NCI-H146 treated with DMSO at 0.1 percent for 48 hours (cell line): ENCODE measurements at regions not wholly inside any gene's neighbourhood (a gene's known extent, or its start where the extent isn't known, plus 50 kb on each side); places are given as distances from the start of the nearest gene placed in this dataset.
"Not testable (repeated sequence)": the region's sequence is repeated elsewhere in the genome, so short reads cannot be mapped to it uniquely, and the experiment has no call there.

Source experiments
- DNase-seq: peaks from one replicate; lab custom pipeline; 2025; ENCODE audit not compliant: unreplicated experiment; lab: John Stamatoyannopoulos, UW

DNA sequence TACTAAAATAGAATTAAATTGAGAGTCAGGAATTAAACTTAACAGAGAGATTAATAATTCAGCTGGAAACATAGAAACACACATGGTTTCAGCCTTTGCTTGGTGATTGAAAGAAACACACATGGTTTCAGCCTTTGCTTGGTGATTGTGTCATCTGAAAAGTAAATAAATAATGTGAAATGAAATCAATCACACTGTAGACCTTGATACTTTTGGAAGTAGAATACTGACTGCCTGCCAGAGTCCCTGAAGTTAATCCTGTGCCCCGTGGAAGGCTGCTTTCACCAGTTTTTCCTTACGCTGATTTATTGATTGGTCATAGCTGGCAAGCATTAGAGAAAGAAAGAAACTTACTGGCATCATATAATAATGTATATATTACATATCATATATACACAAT lies 1252.7 kb upstream of the FAM98A start:
- no peak for DNase-seq

GRCh38 chr2:34849827-34850226 lies 1250.7 kb upstream of the FAM98A start:
- DNase-seq, result no peak

GRCh38 chr2:34848691-34849090 lies 1249.6 kb upstream of the FAM98A start:
- DNase-seq, result no peak

GRCh38 chr2:34848132-34848531 lies 1249.0 kb upstream of the FAM98A start:
- no peak for DNase-seq

DNA sequence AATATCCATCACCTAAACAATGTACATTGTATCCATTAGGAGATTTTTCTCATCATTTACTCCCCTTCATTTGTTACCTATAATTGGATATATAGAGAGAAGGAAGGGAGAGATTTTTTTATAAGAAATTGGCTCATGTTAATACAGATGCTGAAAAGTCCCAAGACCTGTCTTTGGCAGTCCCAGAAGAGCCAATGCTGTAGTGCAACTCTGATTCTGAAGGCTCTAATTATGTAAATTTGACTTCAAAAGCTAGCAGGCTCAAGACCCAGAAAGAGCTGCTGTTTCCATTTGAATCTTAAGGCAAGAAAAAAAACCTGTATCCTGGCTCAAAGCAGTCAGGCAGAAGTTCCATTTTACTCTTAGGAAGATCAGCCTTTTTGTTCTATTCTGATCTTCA lies 1245.5 kb upstream of the FAM98A start:
- no peak for DNase-seq

GRCh38 chr2:34838408-34838807 lies 1239.3 kb upstream of the FAM98A start:
- no peak for DNase-seq

GRCh38 chr2:34836361-34836760 lies 1237.3 kb upstream of the FAM98A start:
- DNase-seq, result no peak

- no peak for DNase-seq
These were observed 1232.0 kb upstream of the FAM98A start for GRCh38 chr2:34831096-34831495.

GRCh38 chr2:34828481-34828880 lies 1229.4 kb upstream of the FAM98A start:
- no peak for DNase-seq

DNA sequence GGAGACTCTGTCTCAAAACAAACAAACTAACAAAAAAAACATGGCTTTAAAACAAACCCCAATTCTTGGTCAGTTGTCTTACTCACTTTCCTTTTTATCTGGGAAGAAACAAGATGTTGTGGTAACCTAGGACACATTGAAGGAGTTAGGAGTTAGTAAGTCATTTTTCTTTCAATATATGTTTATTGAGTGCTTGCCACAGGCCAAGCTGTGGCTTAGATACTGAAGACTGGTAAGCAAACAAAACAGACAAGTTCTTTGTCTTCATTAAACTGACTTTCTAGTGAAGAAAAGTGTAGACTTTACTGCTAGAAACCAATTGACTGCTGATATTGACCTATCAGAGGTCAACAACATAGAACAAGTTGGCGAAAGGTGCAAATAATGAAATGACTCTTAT lies 1228.3 kb upstream of the FAM98A start:
- DNase-seq, result no peak

DNA sequence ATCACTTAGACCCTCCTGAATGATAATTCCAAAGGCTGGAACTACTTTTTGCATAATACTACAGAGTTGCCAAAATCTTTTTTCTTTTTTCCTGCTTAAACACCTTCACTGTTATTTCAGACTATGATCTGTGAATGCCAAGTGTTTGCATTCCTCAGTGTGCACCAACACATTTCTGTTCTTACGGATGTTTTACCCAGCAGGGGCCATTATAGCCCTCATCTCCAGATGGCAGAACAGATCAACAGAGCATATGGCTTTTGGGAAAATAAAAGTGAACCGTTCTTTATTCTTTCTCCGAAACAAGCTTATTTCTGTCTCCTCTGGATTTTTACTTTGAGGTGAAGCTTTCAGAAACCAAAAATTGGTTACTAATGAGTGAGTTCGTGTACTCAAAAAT lies 1226.6 kb upstream of the FAM98A start:
- no peak for DNase-seq

GRCh38 chr2:34822616-34823015 lies 1223.5 kb upstream of the FAM98A start:
- DNase-seq, result no peak

DNA sequence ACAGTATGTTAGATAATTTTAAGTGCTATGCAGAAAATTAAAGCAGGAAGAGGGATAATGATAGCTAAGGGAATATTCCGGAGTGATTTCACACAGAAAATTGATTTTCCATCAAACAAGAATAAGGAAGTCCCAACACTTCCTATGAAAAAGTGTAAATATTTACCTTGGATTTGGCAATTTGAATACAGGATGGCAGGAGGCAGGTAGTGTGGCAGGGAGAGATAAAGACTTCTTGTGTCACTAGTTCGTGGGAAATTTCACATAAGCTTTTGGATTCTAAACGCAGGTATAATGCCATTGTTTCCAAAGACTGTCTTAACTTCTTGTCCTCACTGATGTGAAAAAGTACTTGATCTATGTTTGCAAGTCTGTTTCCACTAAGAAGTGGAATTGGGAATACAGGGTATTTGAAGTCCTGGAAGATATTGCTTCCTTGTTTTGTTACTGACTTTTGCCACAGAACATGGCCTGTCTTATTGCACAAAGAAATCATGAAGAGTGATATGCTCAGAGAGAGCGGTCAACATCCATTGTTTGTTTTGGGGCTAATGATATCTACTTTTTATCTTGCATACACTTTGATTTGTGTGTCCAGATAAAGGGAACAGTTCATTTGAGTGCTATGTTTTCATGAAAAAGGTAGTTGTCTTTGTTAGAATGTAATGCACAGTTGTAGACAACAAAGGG lies 1216.1 kb upstream of the FAM98A start:
- DNase-seq, result no peak

GRCh38 chr2:34810456-34810855 lies 1211.4 kb upstream of the FAM98A start:
- no peak for DNase-seq

GRCh38 chr2:34808426-34808825 lies 1209.3 kb upstream of the FAM98A start:
- no peak for DNase-seq

DNA sequence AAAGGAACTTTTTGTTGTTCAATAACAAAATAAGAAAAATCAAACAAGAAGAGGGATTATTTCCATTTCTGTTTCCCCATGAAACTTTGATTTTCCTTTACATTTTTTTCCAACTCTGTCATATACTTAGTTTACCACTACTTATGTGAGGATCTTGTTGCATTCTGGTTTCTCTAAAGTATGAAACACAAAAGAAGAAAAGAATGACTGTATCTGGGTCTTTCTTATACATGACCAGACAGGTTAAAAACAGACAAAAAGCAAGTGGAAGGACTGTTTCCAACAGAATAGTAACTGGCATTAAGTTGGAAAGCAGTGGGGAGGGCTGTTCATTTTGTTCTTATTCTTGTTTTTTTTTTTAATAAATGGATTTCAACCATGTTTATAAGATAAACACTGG lies 1207.8 kb upstream of the FAM98A start:
- DNase-seq, result no peak

- DNase-seq, result no peak
These were observed 1207.3 kb upstream of the FAM98A start for GRCh38 chr2:34806396-34806795.

GRCh38 chr2:34799556-34799955 lies 1200.5 kb upstream of the FAM98A start:
- DNase-seq, result no peak

GRCh38 chr2:34795586-34795985 lies 1196.5 kb upstream of the FAM98A start:
- DNase-seq, result not testable (repeated sequence)

DNA sequence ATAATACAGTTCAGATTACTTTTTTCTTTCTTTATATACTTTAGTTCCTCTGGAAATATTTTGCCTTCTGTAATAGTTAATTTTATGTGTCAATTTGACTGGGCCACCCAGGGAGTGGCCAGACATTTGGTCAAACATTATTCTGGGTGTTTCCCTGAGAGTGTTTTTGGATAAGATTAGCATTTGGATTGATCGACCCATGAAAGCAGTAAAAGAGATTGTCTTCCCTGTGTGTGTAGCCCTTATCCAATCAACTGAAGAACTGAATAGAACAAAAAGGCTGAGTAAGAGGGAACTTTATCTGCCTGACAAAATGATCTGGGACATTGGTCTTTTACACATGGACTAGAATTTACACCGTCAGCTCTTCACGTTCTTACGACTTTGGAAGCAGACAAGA lies 1190.1 kb upstream of the FAM98A start:
- DNase-seq, result no peak

DNA sequence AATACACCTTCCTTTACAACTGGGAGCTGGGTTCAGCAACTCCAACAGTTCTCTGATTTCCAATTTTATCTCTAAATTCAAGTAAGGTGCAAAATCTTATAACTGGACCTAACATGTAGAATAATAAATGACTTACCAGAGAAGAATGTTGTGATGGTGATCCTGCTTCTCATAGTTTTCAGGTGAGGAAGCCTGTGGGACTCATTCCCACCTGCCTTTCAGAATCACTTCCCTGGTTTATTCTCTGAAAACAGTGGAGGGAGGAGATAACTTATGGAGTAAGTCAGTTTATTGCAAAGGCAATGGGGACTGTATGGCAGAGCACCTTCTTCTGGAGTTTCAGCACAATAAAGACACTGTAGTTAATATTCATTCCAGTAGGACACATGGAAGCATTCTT lies 1188.2 kb upstream of the FAM98A start:
- no peak for DNase-seq

DNA sequence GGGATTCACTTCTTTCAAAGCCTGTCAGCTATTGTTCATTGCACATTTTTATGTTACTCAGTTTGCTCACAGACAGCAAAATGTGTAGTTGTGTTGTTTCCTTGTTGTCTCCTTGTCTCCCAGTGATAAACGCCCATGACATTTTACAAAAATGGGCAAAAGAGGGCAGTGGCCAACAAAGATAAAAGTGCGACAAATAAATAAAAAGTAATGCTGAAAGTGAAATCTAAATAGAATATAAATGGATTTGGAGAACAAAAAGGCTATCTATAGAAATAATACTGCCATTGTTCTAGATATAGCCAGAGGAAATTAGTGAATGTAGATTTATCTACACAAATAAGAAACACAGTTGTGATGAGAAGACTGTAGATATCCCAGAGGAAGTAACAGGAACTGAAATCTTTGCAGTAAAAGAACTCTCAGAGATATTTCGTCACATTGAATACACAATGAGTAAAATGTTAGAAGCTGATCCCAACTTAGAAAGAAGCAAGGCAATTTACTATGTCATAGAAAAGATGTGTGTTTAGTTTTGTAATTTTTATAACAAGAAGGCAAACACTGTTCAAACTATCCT lies 1186.2 kb upstream of the FAM98A start:
- no peak for DNase-seq

DNA sequence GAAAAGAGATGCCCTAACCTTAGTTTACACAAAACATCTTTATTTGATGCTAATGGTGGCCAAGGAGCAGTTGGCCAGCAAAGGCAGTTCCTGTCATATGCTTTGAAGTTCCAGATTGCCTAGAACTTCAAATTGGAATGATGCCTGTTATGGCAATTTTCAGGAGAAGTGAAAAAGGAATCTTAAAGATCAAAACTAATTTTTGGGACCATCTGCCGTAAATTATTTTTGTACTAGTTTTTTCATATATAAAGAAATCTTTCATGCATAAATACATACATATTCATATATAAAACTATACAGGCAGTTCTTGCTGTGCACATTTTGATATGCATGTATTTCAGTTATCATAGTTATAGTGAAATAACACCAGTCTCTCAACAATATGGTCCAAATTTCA lies 1185.6 kb upstream of the FAM98A start:
- no peak for DNase-seq
